Testis (tissue), 2 donors: ENCODE measurements at regions not wholly inside any gene's neighbourhood (a gene's known extent, or its start where the extent isn't known, plus 50 kb on each side); places are given as distances from the start of the nearest gene placed in this dataset.

Experiments used
- POLR2A ChIP-seq: fragments of 450-650 bp; IDR thresholded peaks from one replicate; pipeline ENCODE4 v1.6.1; 2017; ENCODE audit warnings: antibody characterized with exemption, mild to moderate bottlenecking, moderate library complexity
- TF ChIP-seq, protein P1 (sequence below), 3 experiments: fragments of 450-650 bp in 2 of 3; fragments of 200-600 bp in 1 of 3; sonication (generic) in 1 of 3; IDR thresholded peaks; one replicate each; pipeline ENCODE4 v1.5.1; 2016 to 2019; ENCODE audit warnings: antibody characterized with exemption in 3 of 3, mild to moderate bottlenecking in 2 of 3, moderate library complexity in 1 of 3

DNA sequence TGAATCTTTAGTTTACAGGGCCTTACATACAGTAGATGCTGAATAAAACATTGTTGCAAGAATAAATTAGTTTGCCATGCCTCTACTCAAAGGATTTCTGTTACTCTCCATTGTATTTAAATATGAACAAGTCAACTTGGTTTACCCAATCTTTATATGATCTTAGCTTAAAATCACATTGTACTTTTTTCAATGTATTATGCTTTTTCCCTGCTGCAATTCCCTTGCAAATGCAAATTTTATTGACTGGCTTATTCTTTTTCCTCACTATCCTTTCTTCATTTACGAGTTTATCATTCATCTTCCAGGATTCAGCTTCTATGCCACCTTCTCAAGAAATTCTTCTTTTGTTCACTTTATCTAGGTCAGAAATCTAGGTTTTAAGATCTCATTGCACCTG is 571.4 kb upstream of the ZNF804A start:
- TF ChIP-seq, protein P1, sequence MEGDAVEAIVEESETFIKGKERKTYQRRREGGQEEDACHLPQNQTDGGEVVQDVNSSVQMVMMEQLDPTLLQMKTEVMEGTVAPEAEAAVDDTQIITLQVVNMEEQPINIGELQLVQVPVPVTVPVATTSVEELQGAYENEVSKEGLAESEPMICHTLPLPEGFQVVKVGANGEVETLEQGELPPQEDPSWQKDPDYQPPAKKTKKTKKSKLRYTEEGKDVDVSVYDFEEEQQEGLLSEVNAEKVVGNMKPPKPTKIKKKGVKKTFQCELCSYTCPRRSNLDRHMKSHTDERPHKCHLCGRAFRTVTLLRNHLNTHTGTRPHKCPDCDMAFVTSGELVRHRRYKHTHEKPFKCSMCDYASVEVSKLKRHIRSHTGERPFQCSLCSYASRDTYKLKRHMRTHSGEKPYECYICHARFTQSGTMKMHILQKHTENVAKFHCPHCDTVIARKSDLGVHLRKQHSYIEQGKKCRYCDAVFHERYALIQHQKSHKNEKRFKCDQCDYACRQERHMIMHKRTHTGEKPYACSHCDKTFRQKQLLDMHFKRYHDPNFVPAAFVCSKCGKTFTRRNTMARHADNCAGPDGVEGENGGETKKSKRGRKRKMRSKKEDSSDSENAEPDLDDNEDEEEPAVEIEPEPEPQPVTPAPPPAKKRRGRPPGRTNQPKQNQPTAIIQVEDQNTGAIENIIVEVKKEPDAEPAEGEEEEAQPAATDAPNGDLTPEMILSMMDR (IDR thresholded peaks at IDR 0.05) = no peak
- TF ChIP-seq POLR2A = no peak
